ENCODE measurements at regions not wholly inside any gene's neighbourhood (a gene's known extent, or its start where the extent isn't known, plus 50 kb on each side); places are given as distances from the start of the nearest gene placed in this dataset.

DNA sequence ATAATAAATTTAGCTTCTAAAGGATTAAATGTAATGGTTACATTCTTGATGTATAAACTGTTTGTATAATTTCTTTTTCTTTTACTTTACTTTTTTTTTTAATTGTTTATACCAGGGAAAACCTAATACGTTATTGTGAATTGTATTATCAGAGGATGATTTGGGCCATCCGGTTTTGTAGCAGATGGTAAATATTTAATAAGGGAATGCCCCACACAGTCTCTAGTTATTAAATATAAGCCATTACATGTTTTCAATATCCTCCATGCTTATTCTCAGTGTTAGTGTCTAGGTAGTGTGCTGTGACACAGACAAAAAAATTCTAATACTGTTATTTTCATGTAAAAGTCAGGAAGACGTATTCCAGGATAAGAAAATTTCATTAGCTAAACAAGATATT, 553.9 kb downstream of the ZNF804A start:
- in situ Hi-C loops (cut with MboI): no loop called here
- WGBS (ENCODE audit: insufficient coverage, low coverage, missing lambda C conversion rate): 0% methylated on average over 3 of the region's 3 CpGs
- no peaks in the 10 kb centered on the region for H3K27me3 ChIP-seq (ENCODE audit: control insufficient read depth in 2 of 2, insufficient read depth in 2 of 2, low read length in 2 of 2)
- H2AFZ ChIP-seq (ENCODE audit: low read depth, low read length): no peak overlapping the region
- no peaks in the 10 kb centered on the region for H3K79me2 ChIP-seq (ENCODE audit: control insufficient read depth, insufficient read depth, low read length)
- ATAC-seq: no peak
- no peak overlapping the region for H3K4me3 ChIP-seq
- H3K4me1 ChIP-seq (replicated peaks in 1 of 2; ENCODE audit: control insufficient read depth in 2 of 2, insufficient read depth in 2 of 2, low read length in 2 of 2): no peaks in the 10 kb centered on the region
- no peak overlapping the region for H3K9ac ChIP-seq (ENCODE audit: insufficient read depth in 1 of 2, low read depth in 2 of 2, low read length in 2 of 2)
- no TSS peak for BruUV-seq (replicated peaks)
- intact Hi-C loops (cut with micrococcal nuclease): no loop called here
- no peak for FAIRE-seq
- H3K9me1 ChIP-seq (ENCODE audit: control insufficient read depth, insufficient read depth, low read length): no peaks in the 10 kb centered on the region
- H3K9me3 ChIP-seq (replicated peaks; ENCODE audit: control insufficient read depth, insufficient read depth, low read depth, low read length): no peaks in the 10 kb centered on the region
- no peaks in the 10 kb centered on the region for H3K36me3 ChIP-seq (ENCODE audit: control insufficient read depth, insufficient read depth, low read length)
- no peaks in the 10 kb centered on the region for H4K20me1 ChIP-seq (replicated peaks; ENCODE audit: control insufficient read depth, insufficient read depth, low read length)
- ChIA-PET POLR2A (no interaction called here), CTCF (ENCODE audit: low intra/inter-chr PET ratio) (no interaction called here)
- TF ChIP-seq HNRNPLL (IDR thresholded peaks at IDR 0.05; ENCODE audit: low read depth, low read length, poor library complexity, severe bottlenecking) (no peak), TSC22D4 (tag; IDR thresholded peaks at IDR 0.05) (no peak), KDM4B (IDR thresholded peaks at IDR 0.05; ENCODE audit: borderline replicate concordance in 2 of 2, low read depth in 1 of 2) (no peak), REST (IDR thresholded peaks at IDR 0.05; ENCODE audit: borderline replicate concordance) (no peak), REST (CRISPR knock-in tag; IDR thresholded peaks at IDR 0.05; ENCODE audit: low read depth) (no peak)
- H3K4me2 ChIP-seq (ENCODE audit: insufficient read depth, low read length): no peak overlapping the region
- no peak for DNase-seq (ENCODE audit: extremely low read depth in 1 of 4, low spot score in 3 of 4)
- no peak overlapping the region for H3K27ac ChIP-seq (ENCODE audit: extremely low read depth, low read depth, low read length)
